ENCODE measurements at regions not wholly inside any gene's neighbourhood (a gene's known extent, or its start where the extent isn't known, plus 50 kb on each side); places are given as distances from the start of the nearest gene placed in this dataset.

DNA sequence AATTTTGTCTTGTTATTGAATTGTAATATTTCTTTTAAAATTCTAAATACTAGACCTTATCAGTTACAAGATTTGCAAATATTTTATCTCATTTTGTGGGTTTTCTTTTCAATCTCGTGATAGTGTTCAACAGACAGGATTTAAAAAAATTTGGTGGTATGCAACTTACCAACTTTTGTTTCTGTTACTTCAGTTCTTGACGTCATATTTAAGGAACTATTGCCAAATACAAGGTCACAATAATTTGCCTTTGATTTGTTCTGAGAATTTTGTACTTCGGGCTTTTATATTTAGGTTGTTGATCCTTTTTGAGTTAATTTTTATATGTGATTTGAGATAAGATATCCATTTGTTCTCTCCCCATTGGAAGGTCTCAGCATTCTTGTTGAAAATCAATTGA, 876.6 kb downstream of the DCDC2C start:
- in situ Hi-C loops (cut with HindIII; ENCODE audit: low pct_ligation_motif_present, low pct_unique_long_range_greater_than_20kb, low sequenced_read_pairs) = no loop called here
- no peak for DNase-seq

DNA sequence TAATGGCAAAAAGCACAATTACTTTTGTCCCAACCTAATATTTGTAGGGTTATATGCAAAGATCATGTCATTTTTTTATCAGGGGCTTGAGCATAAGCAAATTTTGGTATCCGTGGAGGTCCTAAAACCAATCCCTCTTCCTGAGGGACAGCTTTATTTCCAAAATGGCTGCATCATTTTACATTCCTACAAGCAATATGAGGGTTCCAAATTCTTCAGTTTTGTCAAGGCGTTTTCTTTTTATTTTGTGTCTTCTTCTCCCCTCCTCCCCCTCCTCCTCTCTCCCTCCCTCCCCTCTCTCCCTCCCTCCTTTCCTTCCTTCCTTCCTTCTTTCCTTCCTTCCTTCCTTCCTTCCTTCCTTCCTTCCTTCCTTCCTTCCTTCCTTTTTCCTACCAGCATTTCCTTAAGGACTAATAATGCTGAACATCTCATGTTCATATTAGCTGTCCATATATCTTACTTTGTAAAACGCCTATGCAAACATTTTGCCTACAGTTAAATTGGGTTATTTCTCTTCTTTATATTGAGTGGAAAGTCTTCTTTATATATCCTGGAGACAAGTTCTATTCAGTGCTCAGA, 881.8 kb downstream of the DCDC2C start:
- in situ Hi-C loops (cut with HindIII; ENCODE audit: low pct_ligation_motif_present, low pct_unique_long_range_greater_than_20kb, low sequenced_read_pairs) = no loop called here
- DNase-seq = no peak

DNA sequence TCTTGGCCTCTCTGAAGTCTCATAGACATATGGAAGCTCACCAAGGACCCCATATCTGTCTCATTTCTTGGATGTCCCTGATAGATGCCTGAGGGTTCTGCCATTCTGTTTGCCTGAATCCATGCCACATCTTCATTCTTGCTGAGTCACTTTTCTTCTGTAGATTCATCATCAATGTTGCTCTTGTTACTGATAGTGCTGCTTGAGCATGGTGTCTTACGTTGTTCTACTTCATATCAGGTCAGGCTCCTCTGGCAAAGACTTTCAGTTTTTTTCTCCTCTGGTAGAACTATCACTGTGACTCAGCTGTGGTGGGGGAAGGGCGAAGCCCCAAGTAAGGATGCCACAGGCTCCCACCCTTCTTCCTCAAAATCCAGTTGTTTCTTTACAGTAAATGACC, 885.2 kb downstream of the DCDC2C start:
- DNase-seq = no peak
- in situ Hi-C loops (cut with HindIII; ENCODE audit: low pct_ligation_motif_present, low pct_unique_long_range_greater_than_20kb, low sequenced_read_pairs) = no loop called here

DNA sequence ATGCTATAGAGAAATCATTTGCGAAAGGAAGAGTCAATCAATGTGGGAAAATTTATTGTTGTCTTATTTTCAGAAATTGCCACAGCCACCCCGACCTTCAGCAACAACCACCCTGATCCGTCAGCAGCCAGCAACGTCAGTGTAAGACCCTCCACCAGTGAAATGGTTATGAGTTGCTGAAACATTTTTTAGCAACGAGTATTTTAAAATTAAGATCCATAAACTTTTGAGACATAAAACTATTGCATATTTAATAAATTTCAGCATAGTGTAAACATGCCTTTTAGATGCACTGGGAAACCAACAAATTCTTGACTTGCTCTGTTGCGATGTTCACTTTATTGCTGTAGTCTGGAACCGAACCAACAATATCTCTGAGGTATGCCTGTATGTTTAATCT, 887.9 kb downstream of the DCDC2C start:
- no peak for DNase-seq
- in situ Hi-C loops (cut with HindIII; ENCODE audit: low pct_ligation_motif_present, low pct_unique_long_range_greater_than_20kb, low sequenced_read_pairs) = no loop called here

DNA sequence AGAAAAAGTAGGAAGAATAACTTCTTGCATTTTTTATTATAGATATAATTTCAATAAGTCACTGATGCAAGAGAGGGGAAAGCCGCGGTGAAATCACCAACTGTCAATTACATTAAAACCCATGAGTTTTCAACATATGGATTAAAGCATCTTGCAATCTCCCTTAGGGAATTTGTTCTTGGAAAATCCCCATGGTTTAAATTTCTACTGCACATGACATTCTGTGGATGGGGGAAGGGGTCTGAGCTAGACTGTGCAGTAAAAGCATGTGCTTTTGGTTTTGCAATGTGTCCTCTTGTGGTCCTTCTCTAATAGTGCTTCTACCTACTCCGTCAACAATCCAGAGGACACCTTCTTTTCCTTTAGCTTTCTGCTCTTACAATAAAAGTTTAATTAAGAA, 894.0 kb downstream of the DCDC2C start:
- in situ Hi-C loops (cut with HindIII; ENCODE audit: low pct_ligation_motif_present, low pct_unique_long_range_greater_than_20kb, low sequenced_read_pairs) = no loop called here
- DNase-seq = no peak

DNA sequence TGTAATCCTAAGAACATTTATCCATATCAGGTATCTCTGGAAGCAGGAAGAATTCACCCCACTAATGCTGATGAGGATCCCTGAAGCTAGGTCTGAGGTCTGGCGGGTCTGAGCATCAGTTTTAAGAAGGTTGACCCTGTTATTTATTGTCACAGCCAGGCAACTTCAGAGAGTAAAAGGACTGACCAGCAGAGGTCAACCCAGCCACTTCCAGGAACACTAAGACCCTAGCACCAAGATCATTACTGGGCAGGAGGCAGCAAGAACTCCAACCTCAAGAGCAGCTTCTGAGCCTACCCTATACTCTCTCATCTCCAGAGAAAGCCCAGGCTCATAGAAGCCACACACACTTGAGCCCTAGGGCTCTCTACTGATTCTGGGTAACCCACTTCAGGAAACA, 901.4 kb downstream of the DCDC2C start:
- in situ Hi-C loops (cut with HindIII; ENCODE audit: low pct_ligation_motif_present, low pct_unique_long_range_greater_than_20kb, low sequenced_read_pairs) = no loop called here
- DNase-seq = no peak

DNA sequence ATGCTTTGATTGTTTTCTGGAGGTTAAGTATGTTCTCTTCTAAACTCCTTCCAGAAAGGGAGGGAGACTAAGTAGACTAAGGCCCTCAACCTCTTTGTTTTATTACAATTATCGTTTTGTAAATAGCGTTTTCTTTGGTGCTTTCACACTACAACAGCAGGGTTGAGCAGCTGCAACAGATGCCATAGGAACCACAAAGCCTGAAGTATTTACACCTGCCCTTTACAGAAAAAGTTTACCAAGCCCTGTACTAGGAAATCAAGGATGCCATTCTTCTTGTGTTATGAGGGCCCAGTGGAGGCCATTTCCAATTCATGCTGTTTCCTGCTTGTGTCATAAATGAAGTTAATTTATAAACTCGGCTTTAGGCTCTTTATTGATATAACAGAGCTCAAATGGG, 914.8 kb downstream of the DCDC2C start:
- in situ Hi-C loops (cut with HindIII; ENCODE audit: low pct_ligation_motif_present, low pct_unique_long_range_greater_than_20kb, low sequenced_read_pairs) = no loop called here

DNA sequence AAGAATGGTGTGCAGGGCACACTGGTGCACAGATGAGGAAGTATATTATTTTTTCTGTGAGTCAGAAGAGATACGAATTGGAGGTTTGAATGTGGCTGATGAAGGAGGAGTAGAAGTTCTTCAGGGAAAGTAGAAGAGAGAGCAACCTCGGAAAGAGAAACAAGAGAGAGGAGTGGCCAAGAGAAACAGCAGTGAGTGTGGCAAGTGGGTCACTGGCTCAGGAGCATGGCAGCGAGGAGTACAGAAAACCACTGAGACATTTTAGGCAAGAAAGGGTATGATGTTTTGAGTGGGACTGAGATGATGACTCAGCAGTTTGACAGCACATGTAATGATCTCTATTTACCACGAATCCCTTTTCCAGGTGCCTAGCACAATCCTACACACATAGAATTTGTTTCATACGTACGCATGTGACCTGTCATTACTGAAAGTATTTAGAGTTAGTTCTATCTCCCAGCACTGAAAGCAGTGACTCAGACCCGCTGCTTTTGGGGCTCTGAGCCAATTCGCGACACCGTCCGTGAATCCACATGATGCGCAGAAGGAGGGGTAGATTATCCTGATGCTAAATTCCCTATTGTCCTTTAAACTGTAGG, 915.4 kb downstream of the DCDC2C start:
- in situ Hi-C loops (cut with HindIII; ENCODE audit: low pct_ligation_motif_present, low pct_unique_long_range_greater_than_20kb, low sequenced_read_pairs) = no loop called here
- DNase-seq = no peak

More for the DNA sequence above, 914.8 kb downstream of the DCDC2C start:
- no peak for DNase-seq

DNA sequence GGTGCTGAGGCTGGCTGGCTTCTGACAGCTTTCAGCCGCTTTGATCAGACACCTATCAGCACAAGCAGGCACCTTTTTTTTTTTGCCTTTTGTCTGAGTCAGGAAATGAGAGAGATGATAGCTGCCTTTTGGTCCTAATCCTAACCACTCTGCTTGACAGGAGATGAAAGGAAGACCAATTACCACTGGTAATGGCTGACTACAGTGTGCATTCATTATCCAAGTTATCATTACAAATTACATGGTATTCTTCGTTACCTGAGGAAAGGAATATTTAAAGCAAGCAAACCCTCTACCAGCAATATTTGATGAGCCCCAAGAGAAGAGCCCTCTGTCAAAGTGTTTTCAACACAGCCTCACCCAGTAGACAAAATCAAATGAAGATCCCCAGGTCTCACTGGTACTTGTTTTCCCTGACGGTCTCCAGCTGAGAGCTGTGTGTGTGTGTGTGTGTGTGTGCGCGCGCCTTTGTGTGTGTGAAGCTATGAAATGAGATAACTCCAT, 925.7 kb downstream of the DCDC2C start:
- in situ Hi-C loops (cut with HindIII; ENCODE audit: low pct_ligation_motif_present, low pct_unique_long_range_greater_than_20kb, low sequenced_read_pairs) = no loop called here
- DNase-seq = no peak

DNA sequence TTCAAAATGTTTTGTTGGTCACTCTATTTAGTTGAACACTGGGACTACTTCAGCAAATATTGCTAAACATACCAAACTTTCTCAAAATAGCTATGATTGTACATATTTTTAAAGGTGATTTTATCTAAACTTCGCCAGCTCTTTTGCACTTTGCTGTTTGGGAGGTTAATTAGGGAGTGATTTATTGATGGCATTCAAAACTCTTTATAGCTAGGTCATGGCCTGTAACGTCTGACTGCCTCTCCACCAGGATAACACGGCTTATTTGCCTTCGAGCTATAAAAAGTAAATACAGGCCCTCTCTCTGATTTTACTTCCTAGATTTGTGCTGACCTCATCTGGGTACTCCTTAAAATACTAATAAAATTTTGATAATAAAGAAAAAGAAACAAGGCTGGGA, 931.9 kb downstream of the DCDC2C start:
- DNase-seq = no peak
- in situ Hi-C loops (cut with HindIII; ENCODE audit: low pct_ligation_motif_present, low pct_unique_long_range_greater_than_20kb, low sequenced_read_pairs) = no loop called here

DNA sequence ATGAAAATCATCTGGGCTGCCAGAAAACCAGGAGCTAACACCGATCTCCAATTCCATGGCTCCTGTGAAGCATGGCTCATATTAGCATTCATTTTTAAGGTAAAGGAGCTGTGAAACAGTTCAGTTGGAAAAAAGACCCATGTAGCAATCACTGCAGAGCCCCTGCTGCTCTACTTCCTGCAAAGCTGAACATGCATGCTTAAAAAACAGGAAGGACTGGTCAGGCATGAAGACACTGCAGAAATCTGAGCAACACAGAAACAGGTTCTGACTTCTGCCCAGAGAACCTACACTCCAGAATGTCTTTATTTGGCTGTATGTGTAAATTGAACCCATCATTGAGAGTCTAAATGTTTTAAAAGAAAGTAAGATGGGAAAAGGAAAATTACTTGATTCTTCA, 950.6 kb downstream of the DCDC2C start:
- DNase-seq = no peak
- in situ Hi-C loops (cut with HindIII; ENCODE audit: low pct_ligation_motif_present, low pct_unique_long_range_greater_than_20kb, low sequenced_read_pairs) = no loop called here

DNA sequence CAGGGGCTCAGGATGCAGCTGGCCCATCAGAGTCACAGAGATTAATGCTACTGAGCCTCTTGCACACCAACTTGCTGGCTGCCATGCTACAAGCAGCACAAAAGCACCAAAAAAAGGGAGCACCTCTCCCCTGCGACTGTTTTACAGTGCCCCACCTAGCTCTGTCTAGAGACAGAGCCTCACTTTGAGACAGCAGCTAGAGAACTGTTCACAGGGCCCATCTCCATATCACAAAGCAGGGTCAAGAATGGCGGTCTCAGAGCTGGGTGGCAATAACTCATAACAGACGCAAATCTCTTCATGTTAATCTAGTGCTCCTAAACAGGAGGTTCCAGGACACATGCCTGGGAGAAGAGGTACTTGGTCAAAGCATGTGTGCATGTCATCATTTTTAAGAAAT, 953.0 kb downstream of the DCDC2C start:
- in situ Hi-C loops (cut with HindIII; ENCODE audit: low pct_ligation_motif_present, low pct_unique_long_range_greater_than_20kb, low sequenced_read_pairs) = no loop called here
- DNase-seq = no peak

DNA sequence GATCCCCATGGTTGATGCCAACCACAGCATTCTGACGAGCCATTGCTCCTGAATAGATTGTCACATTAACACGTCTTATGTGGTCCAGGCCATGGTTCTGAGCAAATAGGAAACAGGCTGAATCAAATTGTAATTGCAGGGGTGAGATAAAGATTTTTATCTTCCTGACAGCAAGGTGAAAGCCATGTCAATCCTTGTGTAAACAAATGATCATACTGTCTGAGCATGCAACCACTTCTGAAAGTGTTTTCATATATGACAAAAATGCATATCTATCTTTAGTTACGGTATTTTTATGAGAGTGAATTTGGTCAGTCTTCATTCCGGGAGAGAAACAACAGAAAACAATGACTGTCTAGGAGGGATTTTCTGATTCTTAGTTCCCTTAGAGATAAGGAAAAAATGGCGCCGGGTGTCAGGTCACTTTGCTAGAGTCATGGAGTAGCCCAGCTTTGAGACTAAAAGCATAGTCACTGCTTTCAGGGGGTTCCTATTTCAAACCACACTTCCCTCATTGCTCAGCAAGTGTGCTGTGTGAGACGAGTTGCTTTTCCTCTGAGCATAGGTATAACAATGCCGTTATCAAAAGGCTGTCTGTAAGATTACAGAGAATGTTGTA, 958.9 kb downstream of the DCDC2C start:
- DNase-seq = no peak
- in situ Hi-C loops (cut with HindIII; ENCODE audit: low pct_ligation_motif_present, low pct_unique_long_range_greater_than_20kb, low sequenced_read_pairs) = no loop called here

DNA sequence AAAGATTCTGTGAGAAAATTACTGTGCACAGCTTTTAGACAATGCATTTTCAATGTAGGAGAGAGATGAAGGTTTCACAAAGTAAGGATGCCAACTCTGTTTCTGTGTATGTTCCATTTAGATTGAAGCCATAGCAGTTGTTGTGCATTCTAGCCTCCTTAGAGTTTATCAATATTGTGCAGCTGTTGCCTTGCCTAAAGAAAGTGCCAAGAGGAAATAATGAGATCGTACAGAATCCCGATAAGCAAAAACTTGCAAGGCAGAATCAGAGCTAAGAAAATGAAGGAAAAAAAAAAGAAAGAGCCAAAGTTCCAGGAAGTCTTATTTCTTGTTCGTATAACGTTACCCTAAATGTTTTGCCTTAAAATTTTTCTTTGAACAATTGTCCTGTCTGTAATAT, 965.0 kb downstream of the DCDC2C start:
- in situ Hi-C loops (cut with HindIII; ENCODE audit: low pct_ligation_motif_present, low pct_unique_long_range_greater_than_20kb, low sequenced_read_pairs) = no loop called here
- no peak for DNase-seq

DNA sequence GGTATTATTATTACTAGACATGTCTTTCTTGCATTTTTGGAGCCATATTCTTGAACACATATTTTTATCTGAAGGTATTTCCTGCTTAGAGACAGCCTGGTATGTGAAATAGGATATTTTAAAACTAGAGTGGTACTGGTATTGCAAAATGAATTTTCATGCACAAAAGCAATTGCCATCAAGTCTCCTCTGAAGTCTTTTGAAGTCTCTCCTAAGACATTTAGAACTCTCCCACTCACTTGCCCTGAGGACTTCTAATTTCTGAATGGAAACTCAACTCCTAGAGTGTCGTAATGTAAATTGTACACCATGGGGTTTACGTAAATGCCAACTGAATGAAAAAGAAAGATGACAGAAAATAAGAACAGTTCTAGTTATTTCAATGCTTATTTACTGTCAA, 967.0 kb downstream of the DCDC2C start:
- in situ Hi-C loops (cut with HindIII; ENCODE audit: low pct_ligation_motif_present, low pct_unique_long_range_greater_than_20kb, low sequenced_read_pairs) = no loop called here
- DNase-seq = no peak

DNA sequence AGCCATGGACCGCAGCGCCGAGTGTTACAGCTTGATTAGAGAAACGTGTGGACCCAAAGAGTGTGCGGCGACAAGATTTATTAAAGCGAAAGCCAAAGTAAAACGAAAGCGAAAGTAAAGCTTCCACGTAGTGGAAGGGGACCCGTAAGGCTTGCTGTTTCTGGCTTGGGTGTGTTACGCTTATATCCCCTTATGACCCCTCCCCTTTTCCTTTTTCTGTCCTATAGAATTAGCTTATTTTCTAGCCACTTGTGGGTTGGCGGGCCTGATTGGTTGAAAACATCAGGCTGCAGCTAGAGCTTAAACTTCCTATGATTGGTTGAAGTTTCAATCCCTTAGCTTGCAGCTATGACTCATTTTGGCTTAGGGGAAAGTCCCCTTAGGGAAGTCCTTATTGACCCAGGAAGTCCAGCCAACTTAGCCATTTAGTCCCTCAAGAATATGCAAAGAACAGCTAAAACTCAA, 969.7 kb downstream of the DCDC2C start:
- in situ Hi-C loops (cut with HindIII; ENCODE audit: low pct_ligation_motif_present, low pct_unique_long_range_greater_than_20kb, low sequenced_read_pairs) = no loop called here
- no peak for DNase-seq

DNA sequence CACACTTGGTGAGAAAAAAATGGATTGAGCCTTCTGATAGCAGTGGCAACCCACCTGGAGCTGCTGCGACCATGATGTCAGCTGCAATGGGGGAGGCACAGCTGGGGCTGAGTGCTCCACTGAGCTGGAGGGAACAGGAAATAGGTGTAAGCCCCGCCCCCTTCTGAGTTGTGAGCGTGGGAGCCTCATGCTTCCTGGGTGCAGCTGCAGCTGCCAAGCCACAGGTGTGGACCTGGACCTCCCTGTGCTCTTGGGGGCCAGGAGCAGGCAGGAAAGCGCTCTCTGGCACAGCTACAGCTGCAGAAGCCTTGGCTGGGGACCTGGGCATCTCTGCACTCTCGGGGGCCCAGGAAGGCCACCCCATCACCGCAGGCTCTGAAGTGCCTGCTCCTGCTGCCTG, 970.6 kb downstream of the DCDC2C start:
- no peak for DNase-seq
- in situ Hi-C loops (cut with HindIII; ENCODE audit: low pct_ligation_motif_present, low pct_unique_long_range_greater_than_20kb, low sequenced_read_pairs) = no loop called here

DNA sequence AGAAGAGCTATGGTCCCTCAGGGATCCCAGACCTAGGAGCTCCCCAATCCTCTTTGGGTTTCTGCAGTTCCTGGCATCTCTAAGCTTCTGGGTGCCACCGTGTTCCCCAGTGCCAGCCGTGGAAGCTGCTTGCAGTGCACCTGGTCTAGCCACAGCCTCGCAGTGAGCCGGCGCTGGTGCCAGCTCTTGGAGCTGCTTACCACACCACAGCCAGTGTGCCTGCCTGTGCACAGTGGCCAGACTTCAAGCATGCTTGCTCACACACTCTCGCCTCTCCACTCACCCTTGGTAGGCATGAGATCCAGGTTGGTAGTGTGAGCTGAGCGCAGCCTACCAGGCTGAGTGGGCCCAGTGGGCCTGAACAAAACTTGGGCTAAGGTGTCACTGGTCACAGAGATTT, 971.9 kb downstream of the DCDC2C start:
- DNase-seq = no peak
- in situ Hi-C loops (cut with HindIII; ENCODE audit: low pct_ligation_motif_present, low pct_unique_long_range_greater_than_20kb, low sequenced_read_pairs) = no loop called here

DNA sequence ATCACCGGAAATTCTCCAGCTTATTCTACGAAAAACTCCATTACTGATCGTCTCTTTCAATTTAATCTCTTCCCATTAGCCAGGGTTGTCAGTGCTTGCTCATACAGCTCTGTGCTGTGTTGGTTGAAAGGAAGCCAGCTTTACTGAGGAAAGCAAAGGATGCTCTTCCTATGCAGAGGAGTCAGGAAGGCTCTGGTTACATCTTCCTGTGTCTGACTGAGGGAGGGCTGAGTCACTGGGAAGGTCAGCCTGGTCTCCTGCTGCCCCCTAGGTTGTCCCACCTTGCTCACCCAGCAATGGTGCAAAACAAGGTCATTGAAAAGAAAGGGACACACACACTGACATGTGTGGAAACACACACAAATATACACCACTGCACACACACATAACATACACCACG, 975.6 kb downstream of the DCDC2C start:
- no peak for DNase-seq
- in situ Hi-C loops (cut with HindIII; ENCODE audit: low pct_ligation_motif_present, low pct_unique_long_range_greater_than_20kb, low sequenced_read_pairs) = no loop called here

DNA sequence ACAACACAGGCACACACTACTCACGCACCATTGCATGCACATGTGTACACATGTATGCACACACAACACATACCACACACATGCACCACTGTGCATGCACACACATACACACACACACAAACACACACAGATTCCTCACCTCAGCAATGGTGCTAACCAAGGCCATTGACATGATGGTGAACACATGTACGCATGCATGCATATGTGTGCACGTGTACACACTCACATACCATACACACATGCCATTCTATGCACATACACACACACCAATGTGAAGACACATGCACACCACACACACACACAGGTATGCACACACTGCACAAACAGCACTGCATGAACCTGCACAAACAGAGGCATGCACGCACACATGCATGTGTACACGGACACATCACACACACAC, 976.0 kb downstream of the DCDC2C start:
- no peak for DNase-seq
- in situ Hi-C loops (cut with HindIII; ENCODE audit: low pct_ligation_motif_present, low pct_unique_long_range_greater_than_20kb, low sequenced_read_pairs) = no loop called here

Data from ACHN (cell line).